GM12878 (cell line): ENCODE measurements at regions not wholly inside any gene's neighbourhood (a gene's known extent, or its start where the extent isn't known, plus 50 kb on each side); places are given as distances from the start of the nearest gene placed in this dataset.

Experiments
- ATAC-seq: fragments of 200-7000 bp; cut with Tn5 transposase; 3 replicates; pipeline ENCODE4 v1.9.1; 2020; ENCODE audit warnings: mild to moderate bottlenecking, moderate library complexity
- BruUV-seq: library from RNA; stranded (reverse); fragments of 400-500 nt; replicated peaks from 2 replicates; lab custom pipeline; 2021; lab: Mats Ljungman, UMichigan
- CTCF ChIA-PET: fragments of 300-600 bp; sonication (Branson Sonifier 250); formaldehyde crosslinking; extraction: SDS; loops from one replicate; lab custom pipeline; 2021; ENCODE audit warnings: inconsistent platforms; lab: Yijun Ruan, JAX
- POLR2A ChIA-PET: fragments of 350-600 bp; formaldehyde crosslinking; extraction: SDS; loops from one replicate; lab custom pipeline; 2021; ENCODE audit warnings: inconsistent platforms; lab: Charles Lee
- RAD21 ChIA-PET: fragments of 300-600 bp; sonication (Branson Sonifier 250); formaldehyde crosslinking; loops from one replicate; lab custom pipeline; 2023; ENCODE audit warnings: antibody characterized with exemption; ENCODE audit not compliant: unreplicated experiment; lab: Charles Lee
- SMC1A ChIA-PET: fragments of 300-600 bp; sonication (Branson Sonifier 250); formaldehyde crosslinking; loops from one replicate; lab custom pipeline; 2023; ENCODE audit not compliant: unreplicated experiment, uncharacterized antibody; lab: Charles Lee
- DNase-seq: peaks from one replicate; pipeline ENCODE4 v3.0.0-alpha.2; 2011; ENCODE audit warnings: low read depth, low spot score
- FAIRE-seq: peaks from 3 replicates; lab custom pipeline; 2011; peaks lifted over from hg19 to GRCh38; lab: Jason Lieb, UNC
- H2AFZ ChIP-seq: 2 replicates; pipeline ENCODE4 v1.6.0; 2011; ENCODE audit warnings: low read depth, low read length, control low read depth; ENCODE audit not compliant: control insufficient read depth
- H3K27ac ChIP-seq: 2 replicates; pipeline ENCODE4 v1.5.1; 2011; ENCODE audit warnings: control low read depth; ENCODE audit not compliant: control insufficient read depth, insufficient read depth
- H3K27me3 ChIP-seq, 2 experiments: replicated peaks in 1 of 2; 2 replicates each; pipeline versions ENCODE4 v1.6.0 to v1.6.1; 2011; ENCODE audit warnings: low read length in 1 of 2; ENCODE audit not compliant: control insufficient read depth in 2 of 2, insufficient read depth in 2 of 2
- H3K36me3 ChIP-seq, 2 experiments: 2 replicates each; pipeline ENCODE4 v1.5.1; 2011; ENCODE audit warnings: low read length in 1 of 2; ENCODE audit not compliant: control insufficient read depth in 2 of 2, insufficient read depth in 2 of 2
- H3K4me1 ChIP-seq: 2 replicates; pipeline ENCODE4 v1.6.1; 2011; ENCODE audit warnings: mild to moderate bottlenecking, low read length, moderate library complexity, mixed read lengths; ENCODE audit not compliant: control insufficient read depth, insufficient read depth
- H3K4me2 ChIP-seq: 2 replicates; pipeline ENCODE4 v1.6.0; 2011; ENCODE audit warnings: control low read depth; ENCODE audit not compliant: control insufficient read depth, insufficient read depth
- H3K4me3 ChIP-seq: fragments of 200-600 bp; sonication (generic); 2 replicates; pipeline ENCODE4 v1.5.1; 2016
- H3K79me2 ChIP-seq: 2 replicates; pipeline ENCODE4 v1.6.0; 2011; ENCODE audit warnings: low read length; ENCODE audit not compliant: control insufficient read depth, insufficient read depth
- H3K9ac ChIP-seq: 2 replicates; pipeline ENCODE4 v1.8.0; 2011; ENCODE audit warnings: low read length, control low read depth, mixed read lengths; ENCODE audit not compliant: control insufficient read depth, insufficient read depth
- H3K9me3 ChIP-seq: replicated peaks from 3 replicates; pipeline ENCODE4 v1.5.1; 2011; ENCODE audit warnings: mild to moderate bottlenecking, low read length; ENCODE audit not compliant: control insufficient read depth, insufficient read depth
- H4K20me1 ChIP-seq: 2 replicates; pipeline ENCODE4 v1.6.0; 2011; ENCODE audit not compliant: control insufficient read depth, insufficient read depth
- LARP7 ChIP-seq: fragments of 450-650 bp; IDR thresholded peaks from 2 replicates; pipeline ENCODE4 v1.6.1; 2017; ENCODE audit warnings: mild to moderate bottlenecking
- MYC ChIP-seq: IDR thresholded peaks from 2 replicates; pipeline ENCODE4 v1.6.1; 2011; ENCODE audit warnings: mild to moderate bottlenecking, low read length, moderate library complexity, inconsistent platforms; ENCODE audit not compliant: insufficient read depth, insufficient replicate concordance, insufficient read length, severe bottlenecking
- TAF1 ChIP-seq: IDR thresholded peaks from 2 replicates; pipeline ENCODE4 v1.6.1; 2011; ENCODE audit warnings: mild to moderate bottlenecking, low read depth, low read length, borderline replicate concordance
- TARDBP ChIP-seq: IDR thresholded peaks from 2 replicates; pipeline ENCODE4 v1.6.1; 2016; ENCODE audit warnings: borderline replicate concordance
- WGBS: methylation state at CpG from one replicate; pipeline ENCODE4 v1.1.6; 2016; ENCODE audit warnings: low lambda C conversion rate; ENCODE audit not compliant: insufficient replicate concordance, insufficient coverage; ENCODE audit errors: missing lambda C conversion rate; 5-methylcytosine and 5-hydroxymethylcytosine counted together
- in situ Hi-C: fragments of 300-500 bp; cut with MboI; formaldehyde crosslinking; loops from 9 replicates; pipeline ENCODE4 v1.14.3; 2018; ENCODE audit warnings: mixed read lengths
- intact Hi-C: fragments of 100-400 bp; cut with micrococcal nuclease; formaldehyde crosslinking; loops from one replicate; pipeline ENCODE4 v1.14.2; 2022; ENCODE audit not compliant: unreplicated experiment
- TF ChIP-seq, protein P1 (sequence below): fragments of 450-650 bp; formaldehyde crosslinking; IDR thresholded peaks from 2 replicates; pipeline ENCODE4 v1.5.0; 2022; ENCODE audit warnings: mild to moderate bottlenecking, missing genetic modification characterization

DNA sequence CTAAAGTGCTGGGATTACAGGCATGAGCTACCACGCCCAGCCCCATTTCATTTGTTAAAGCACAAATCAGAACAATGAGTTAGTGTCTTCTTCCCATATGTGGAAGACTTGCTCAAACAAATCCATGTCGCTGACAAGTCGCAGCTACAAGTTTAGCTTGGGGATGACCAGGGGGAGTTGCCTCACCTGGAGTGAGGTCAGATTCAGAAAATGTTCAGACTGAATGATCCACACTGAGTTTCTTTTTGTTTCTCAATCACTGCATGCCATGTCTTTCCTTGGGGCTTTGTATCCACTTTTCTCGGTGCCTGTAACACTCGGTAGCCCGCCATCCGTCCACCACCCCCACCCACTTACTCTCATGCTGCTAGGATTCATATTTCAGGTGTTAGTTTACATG, 437.3 kb upstream of the DYNLRB2 start:
- 40% methylated on average over 7 of the region's 7 CpGs for WGBS
- no peak overlapping the region for H3K27ac ChIP-seq
- no peak overlapping the region for H3K4me3 ChIP-seq
- TF ChIP-seq, protein P1, sequence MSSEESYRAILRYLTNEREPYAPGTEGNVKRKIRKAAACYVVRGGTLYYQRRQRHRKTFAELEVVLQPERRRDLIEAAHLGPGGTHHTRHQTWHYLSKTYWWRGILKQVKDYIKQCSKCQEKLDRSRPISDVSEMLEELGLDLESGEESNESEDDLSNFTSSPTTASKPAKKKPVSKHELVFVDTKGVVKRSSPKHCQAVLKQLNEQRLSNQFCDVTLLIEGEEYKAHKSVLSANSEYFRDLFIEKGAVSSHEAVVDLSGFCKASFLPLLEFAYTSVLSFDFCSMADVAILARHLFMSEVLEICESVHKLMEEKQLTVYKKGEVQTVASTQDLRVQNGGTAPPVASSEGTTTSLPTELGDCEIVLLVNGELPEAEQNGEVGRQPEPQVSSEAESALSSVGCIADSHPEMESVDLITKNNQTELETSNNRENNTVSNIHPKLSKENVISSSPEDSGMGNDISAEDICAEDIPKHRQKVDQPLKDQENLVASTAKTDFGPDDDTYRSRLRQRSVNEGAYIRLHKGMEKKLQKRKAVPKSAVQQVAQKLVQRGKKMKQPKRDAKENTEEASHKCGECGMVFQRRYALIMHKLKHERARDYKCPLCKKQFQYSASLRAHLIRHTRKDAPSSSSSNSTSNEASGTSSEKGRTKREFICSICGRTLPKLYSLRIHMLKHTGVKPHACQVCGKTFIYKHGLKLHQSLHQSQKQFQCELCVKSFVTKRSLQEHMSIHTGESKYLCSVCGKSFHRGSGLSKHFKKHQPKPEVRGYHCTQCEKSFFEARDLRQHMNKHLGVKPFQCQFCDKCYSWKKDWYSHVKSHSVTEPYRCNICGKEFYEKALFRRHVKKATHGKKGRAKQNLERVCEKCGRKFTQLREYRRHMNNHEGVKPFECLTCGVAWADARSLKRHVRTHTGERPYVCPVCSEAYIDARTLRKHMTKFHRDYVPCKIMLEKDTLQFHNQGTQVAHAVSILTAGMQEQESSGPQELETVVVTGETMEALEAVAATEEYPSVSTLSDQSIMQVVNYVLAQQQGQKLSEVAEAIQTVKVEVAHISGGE (CRISPR knock-in tag): no peak
- TF ChIP-seq TARDBP (no peak), TAF1 (no peak), MYC (no peak), LARP7 (no peak)
- TF ChIP-seq, all 136 proteins: peak for 0
- DNase-seq (no peak), ATAC-seq (no peak), FAIRE-seq (no peak)
- no TSS peak for BruUV-seq
- in situ Hi-C loops: no loop called here
- Histone ChIP-seq H3K4me1 (no peaks in the 10 kb centered on the region), H3K9me3 (no peaks in the 10 kb centered on the region), H4K20me1 (no peaks in the 10 kb centered on the region), H3K9ac (no peak overlapping the region), H3K27me3 (no peaks in the 10 kb centered on the region), H3K4me2 (no peak overlapping the region), H2AFZ (no peak overlapping the region), H3K36me3 (no peaks in the 10 kb centered on the region), H3K79me2 (no peaks in the 10 kb centered on the region)
- ChIA-PET CTCF (no interaction called here), RAD21 (no interaction called here), POLR2A (no interaction called here), SMC1A (no interaction called here)
- intact Hi-C loops: no loop called here
